ENCODE measurements at regions not wholly inside any gene's neighbourhood (a gene's known extent, or its start where the extent isn't known, plus 50 kb on each side); places are given as distances from the start of the nearest gene placed in this dataset.
"Not testable (repeated sequence)": the region's sequence is repeated elsewhere in the genome, so short reads cannot be mapped to it uniquely, and the experiment has no call there.

- TF ChIP-seq CTCF (conservative IDR thresholded peaks at IDR 0.05; ENCODE audit: low read depth, low read length), result no peak
- no peak for DNase-seq (ENCODE audit: low read depth)
- H3K4me3 ChIP-seq (ENCODE audit: low read depth, low read length), result no peak overlapping the region
Measured at GRCh38 chr7:120060875-120061274, 212.1 kb upstream of the KCND2 start.

- no peak overlapping the region for H3K4me3 ChIP-seq (ENCODE audit: low read depth, low read length)
- no peak for TF ChIP-seq CTCF (conservative IDR thresholded peaks at IDR 0.05; ENCODE audit: low read depth, low read length)
- peak; percentile 88 for DNase-seq (ENCODE audit: low read depth)
Measured at GRCh38 chr7:120064565-120064964, 208.4 kb upstream of the KCND2 start.

- H3K4me3 ChIP-seq (ENCODE audit: low read depth, low read length); DNase-seq (ENCODE audit: low read depth): not testable (repeated sequence)
Measured at GRCh38 chr7:120066898-120067297, 206.1 kb upstream of the KCND2 start.

- no peak for DNase-seq (ENCODE audit: low read depth)
- no peak for TF ChIP-seq CTCF (conservative IDR thresholded peaks at IDR 0.05; ENCODE audit: low read depth, low read length)
- H3K4me3 ChIP-seq (ENCODE audit: low read depth, low read length), result no peak overlapping the region
Measured at GRCh38 chr7:120070201-120070600, 202.8 kb upstream of the KCND2 start.

- H3K4me3 ChIP-seq (ENCODE audit: low read depth, low read length), result no peak overlapping the region
- no peak for TF ChIP-seq CTCF (conservative IDR thresholded peaks at IDR 0.05; ENCODE audit: low read depth, low read length)
- no peak for DNase-seq (ENCODE audit: low read depth)
Measured at GRCh38 chr7:120077777-120078176, 195.2 kb upstream of the KCND2 start.

- no peak for TF ChIP-seq CTCF (conservative IDR thresholded peaks at IDR 0.05; ENCODE audit: low read depth, low read length)
- no peak overlapping the region for H3K4me3 ChIP-seq (ENCODE audit: low read depth, low read length)
- no peak for DNase-seq (ENCODE audit: low read depth)
Measured at GRCh38 chr7:120079022-120079421, 194.0 kb upstream of the KCND2 start.

GRCh38 chr7:120079704-120080103 is 193.3 kb upstream of the KCND2 start:
- DNase-seq (ENCODE audit: low read depth), result no peak
- H3K4me3 ChIP-seq (ENCODE audit: low read depth, low read length), result no peak overlapping the region
- TF ChIP-seq CTCF (conservative IDR thresholded peaks at IDR 0.05; ENCODE audit: low read depth, low read length), result no peak

GRCh38 chr7:120086468-120086867 is 186.5 kb upstream of the KCND2 start:
- H3K4me3 ChIP-seq (ENCODE audit: low read depth, low read length); DNase-seq (ENCODE audit: low read depth): not testable (repeated sequence)

All from choroid plexus epithelial cell (primary cell).